ENCODE measurements at regions not wholly inside any gene's neighbourhood (a gene's known extent, or its start where the extent isn't known, plus 50 kb on each side); places are given as distances from the start of the nearest gene placed in this dataset.

- no peak overlapping the region for H3K4me2 ChIP-seq (ENCODE audit: low read length)
- H3K9me3 ChIP-seq (replicated peaks; ENCODE audit: low read length) = peaks cover 4% of the 10 kb centered on the region
- H3K27me3 ChIP-seq (ENCODE audit: control insufficient read depth, insufficient read depth, low read length) = no peaks in the 10 kb centered on the region
- no peaks in the 10 kb centered on the region for H3K4me1 ChIP-seq (ENCODE audit: control insufficient read depth, insufficient read depth, low read length)
- H3K9ac ChIP-seq (ENCODE audit: low read depth, low read length) = no peak overlapping the region
- no peaks in the 10 kb centered on the region for H3K36me3 ChIP-seq (ENCODE audit: insufficient read depth, low read length)
- no peak overlapping the region for H3K4me3 ChIP-seq (ENCODE audit: low read length)
Observed at GRCh38 chr18:43605224-43605623, 327.9 kb upstream of the SYT4 start.

GRCh38 chr18:43606795-43607194 lies 329.5 kb upstream of the SYT4 start:
- Histone ChIP-seq H3K9ac (ENCODE audit: low read depth, low read length) (no peak overlapping the region), H3K27me3 (ENCODE audit: control insufficient read depth, insufficient read depth, low read length) (no peaks in the 10 kb centered on the region), H3K9me3 (replicated peaks; ENCODE audit: low read length) (peaks cover 4% of the 10 kb centered on the region), H3K4me2 (ENCODE audit: low read length) (no peak overlapping the region), H3K36me3 (ENCODE audit: insufficient read depth, low read length) (no peaks in the 10 kb centered on the region), H3K4me1 (ENCODE audit: control insufficient read depth, insufficient read depth, low read length) (no peaks in the 10 kb centered on the region), H3K4me3 (ENCODE audit: low read length) (no peak overlapping the region)

GRCh38 chr18:43620936-43621335 lies 343.6 kb upstream of the SYT4 start:
- no peak overlapping the region for H3K9ac ChIP-seq (ENCODE audit: low read depth, low read length)
- H3K36me3 ChIP-seq (ENCODE audit: insufficient read depth, low read length) = no peaks in the 10 kb centered on the region
- H3K4me2 ChIP-seq (ENCODE audit: low read length) = no peak overlapping the region
- no peaks in the 10 kb centered on the region for H3K4me1 ChIP-seq (ENCODE audit: control insufficient read depth, insufficient read depth, low read length)
- H3K4me3 ChIP-seq (ENCODE audit: low read length) = no peak overlapping the region
- no peaks in the 10 kb centered on the region for H3K27me3 ChIP-seq (ENCODE audit: control insufficient read depth, insufficient read depth, low read length)
- no peaks in the 10 kb centered on the region for H3K9me3 ChIP-seq (replicated peaks; ENCODE audit: low read length)

- no peaks in the 10 kb centered on the region for H3K4me1 ChIP-seq (ENCODE audit: control insufficient read depth, insufficient read depth, low read length)
- H3K4me3 ChIP-seq (ENCODE audit: low read length) = no peak overlapping the region
- H3K4me2 ChIP-seq (ENCODE audit: low read length) = no peak overlapping the region
- no peaks in the 10 kb centered on the region for H3K36me3 ChIP-seq (ENCODE audit: insufficient read depth, low read length)
- no peaks in the 10 kb centered on the region for H3K27me3 ChIP-seq (ENCODE audit: control insufficient read depth, insufficient read depth, low read length)
- no peaks in the 10 kb centered on the region for H3K9me3 ChIP-seq (replicated peaks; ENCODE audit: low read length)
- H3K9ac ChIP-seq (ENCODE audit: low read depth, low read length) = no peak overlapping the region
Observed at GRCh38 chr18:43622024-43622423, 344.7 kb upstream of the SYT4 start.

- no peaks in the 10 kb centered on the region for H3K9me3 ChIP-seq (replicated peaks; ENCODE audit: low read length)
- H3K4me3 ChIP-seq (ENCODE audit: low read length) = no peak overlapping the region
- no peak overlapping the region for H3K9ac ChIP-seq (ENCODE audit: low read depth, low read length)
- H3K36me3 ChIP-seq (ENCODE audit: insufficient read depth, low read length) = no peaks in the 10 kb centered on the region
- H3K4me2 ChIP-seq (ENCODE audit: low read length) = no peak overlapping the region
- H3K27me3 ChIP-seq (ENCODE audit: control insufficient read depth, insufficient read depth, low read length) = no peaks in the 10 kb centered on the region
- no peaks in the 10 kb centered on the region for H3K4me1 ChIP-seq (ENCODE audit: control insufficient read depth, insufficient read depth, low read length)
Observed at GRCh38 chr18:43625582-43625981, 348.3 kb upstream of the SYT4 start.

- H3K36me3 ChIP-seq (ENCODE audit: insufficient read depth, low read length) = no peaks in the 10 kb centered on the region
- H3K9me3 ChIP-seq (replicated peaks; ENCODE audit: low read length) = no peaks in the 10 kb centered on the region
- no peak overlapping the region for H3K4me3 ChIP-seq (ENCODE audit: low read length)
- no peaks in the 10 kb centered on the region for H3K27me3 ChIP-seq (ENCODE audit: control insufficient read depth, insufficient read depth, low read length)
- H3K4me2 ChIP-seq (ENCODE audit: low read length) = no peak overlapping the region
- no peak overlapping the region for H3K9ac ChIP-seq (ENCODE audit: low read depth, low read length)
- no peaks in the 10 kb centered on the region for H3K4me1 ChIP-seq (ENCODE audit: control insufficient read depth, insufficient read depth, low read length)
Observed at GRCh38 chr18:43627848-43628530, 350.7 kb upstream of the SYT4 start.

GRCh38 chr18:43634994-43635393 lies 357.7 kb upstream of the SYT4 start:
- H3K4me3 ChIP-seq (ENCODE audit: low read length) = no peak overlapping the region
- no peaks in the 10 kb centered on the region for H3K27me3 ChIP-seq (ENCODE audit: control insufficient read depth, insufficient read depth, low read length)
- H3K36me3 ChIP-seq (ENCODE audit: insufficient read depth, low read length) = no peaks in the 10 kb centered on the region
- no peaks in the 10 kb centered on the region for H3K4me1 ChIP-seq (ENCODE audit: control insufficient read depth, insufficient read depth, low read length)
- no peaks in the 10 kb centered on the region for H3K9me3 ChIP-seq (replicated peaks; ENCODE audit: low read length)
- H3K4me2 ChIP-seq (ENCODE audit: low read length) = no peak overlapping the region
- H3K9ac ChIP-seq (ENCODE audit: low read depth, low read length) = no peak overlapping the region

- Histone ChIP-seq H3K4me3 (ENCODE audit: low read length) (no peak overlapping the region), H3K9me3 (replicated peaks; ENCODE audit: low read length) (no peaks in the 10 kb centered on the region), H3K36me3 (ENCODE audit: insufficient read depth, low read length) (no peaks in the 10 kb centered on the region)
Observed at GRCh38 chr18:43635397-43635796, 358.1 kb upstream of the SYT4 start.

GRCh38 chr18:43642727-43643330 lies 365.5 kb upstream of the SYT4 start:
- Histone ChIP-seq H3K4me2 (ENCODE audit: low read length) (no peak overlapping the region), H3K9ac (ENCODE audit: low read depth, low read length) (no peak overlapping the region), H3K4me1 (ENCODE audit: control insufficient read depth, insufficient read depth, low read length) (no peaks in the 10 kb centered on the region), H3K9me3 (replicated peaks; ENCODE audit: low read length) (no peaks in the 10 kb centered on the region), H3K4me3 (ENCODE audit: low read length) (no peak overlapping the region), H3K36me3 (ENCODE audit: insufficient read depth, low read length) (no peaks in the 10 kb centered on the region), H3K27me3 (ENCODE audit: control insufficient read depth, insufficient read depth, low read length) (no peaks in the 10 kb centered on the region)

More at GRCh38 chr18:43635397-43635796, 358.1 kb upstream of the SYT4 start:
- Histone ChIP-seq H3K4me1 (ENCODE audit: control insufficient read depth, insufficient read depth, low read length) (no peaks in the 10 kb centered on the region), H3K4me2 (ENCODE audit: low read length) (no peak overlapping the region), H3K27me3 (ENCODE audit: control insufficient read depth, insufficient read depth, low read length) (no peaks in the 10 kb centered on the region), H3K9ac (ENCODE audit: low read depth, low read length) (no peak overlapping the region)

- Histone ChIP-seq H3K27me3 (ENCODE audit: control insufficient read depth, insufficient read depth, low read length) (no peaks in the 10 kb centered on the region), H3K4me1 (ENCODE audit: control insufficient read depth, insufficient read depth, low read length) (no peaks in the 10 kb centered on the region), H3K4me2 (ENCODE audit: low read length) (no peak overlapping the region), H3K9me3 (replicated peaks; ENCODE audit: low read length) (no peaks in the 10 kb centered on the region), H3K36me3 (ENCODE audit: insufficient read depth, low read length) (no peaks in the 10 kb centered on the region), H3K4me3 (ENCODE audit: low read length) (no peak overlapping the region), H3K9ac (ENCODE audit: low read depth, low read length) (no peak overlapping the region)
Observed at GRCh38 chr18:43648002-43648401, 370.7 kb upstream of the SYT4 start.

- Histone ChIP-seq H3K27me3 (ENCODE audit: control insufficient read depth, insufficient read depth, low read length) (no peaks in the 10 kb centered on the region), H3K9me3 (replicated peaks; ENCODE audit: low read length) (no peaks in the 10 kb centered on the region), H3K4me2 (ENCODE audit: low read length) (no peak overlapping the region), H3K36me3 (ENCODE audit: insufficient read depth, low read length) (no peaks in the 10 kb centered on the region), H3K4me3 (ENCODE audit: low read length) (no peak overlapping the region), H3K9ac (ENCODE audit: low read depth, low read length) (no peak overlapping the region), H3K4me1 (ENCODE audit: control insufficient read depth, insufficient read depth, low read length) (no peaks in the 10 kb centered on the region)
Observed at GRCh38 chr18:43649649-43650357, 372.5 kb upstream of the SYT4 start.
